ENCODE measurements at regions not wholly inside any gene's neighbourhood (a gene's known extent, or its start where the extent isn't known, plus 50 kb on each side); places are given as distances from the start of the nearest gene placed in this dataset.

DNA sequence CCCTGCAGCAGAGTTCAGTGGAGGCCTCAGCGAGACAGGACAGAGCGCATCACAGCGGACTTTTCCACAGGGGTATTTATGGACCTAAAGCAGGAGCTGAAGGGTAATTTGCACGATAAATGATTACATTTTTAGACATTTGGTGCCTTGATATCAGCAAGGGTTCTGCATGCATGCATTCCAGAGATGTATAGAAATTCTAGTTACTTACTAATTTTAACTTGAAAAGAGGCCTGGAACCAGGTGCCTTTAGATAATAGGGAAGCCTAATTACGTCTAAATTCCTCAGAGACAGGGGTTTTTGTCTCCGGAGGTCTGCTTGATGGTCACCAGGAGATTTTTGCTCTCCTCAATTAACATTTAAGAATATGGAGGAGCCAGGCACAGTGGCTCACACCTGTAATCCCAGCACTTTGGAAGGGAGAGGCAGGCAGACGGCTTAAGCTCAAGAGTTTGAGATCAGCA is 79.8 kb upstream of the MFGE8 start:
- TF ChIP-seq JUN (IDR thresholded peaks at IDR 0.05) (no peak), CTCF (IDR thresholded peaks at IDR 0.05) (no peak), MAZ (IDR thresholded peaks at IDR 0.05; ENCODE audit: borderline replicate concordance, low read depth, low read length) (no peak), RAD21 (conservative IDR thresholded peaks at IDR 0.05 in 1 of 2, IDR thresholded peaks at IDR 0.05 in 1 of 2) (no peak), SMC3 (IDR thresholded peaks at IDR 0.05) (no peak), HMGXB4 (CRISPR knock-in tag; IDR thresholded peaks at IDR 0.05; ENCODE audit: borderline replicate concordance) (no peak), BHLHE40 (IDR thresholded peaks at IDR 0.05; ENCODE audit: low read depth, low read length) (no peak)
